ENCODE measurements at regions not wholly inside any gene's neighbourhood (a gene's known extent, or its start where the extent isn't known, plus 50 kb on each side); places are given as distances from the start of the nearest gene placed in this dataset.

DNA sequence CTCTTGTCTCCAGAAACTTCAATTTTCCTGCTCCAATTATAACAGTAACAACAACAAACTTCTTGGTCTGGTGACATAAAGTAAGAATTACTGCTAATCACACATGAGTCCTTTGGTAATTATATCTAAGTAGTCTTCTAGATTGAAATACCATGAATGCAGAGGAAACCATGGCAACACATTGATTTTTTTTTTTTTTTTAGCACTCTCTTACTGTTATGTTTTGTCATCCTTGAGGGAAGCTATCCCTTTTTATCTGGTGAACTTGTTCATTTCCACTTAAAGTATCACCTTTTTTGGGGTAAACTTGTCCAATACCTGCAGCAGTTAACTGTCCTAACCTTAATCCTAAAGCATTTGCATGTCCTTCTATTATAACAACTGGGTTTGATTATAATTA is 256.3 kb downstream of the B3GLCT start:
- TF ChIP-seq CTCF (conservative IDR thresholded peaks at IDR 0.05 in 1 of 2, IDR thresholded peaks at IDR 0.05 in 1 of 2; ENCODE audit: low read depth in 1 of 2, low read length in 2 of 2) (no peak), EZH2 (IDR thresholded peaks at IDR 0.05; ENCODE audit: low read length, missing control alignments) (no peak)

Data from fibroblast of lung (primary cell).